Thyroid gland (tissue), 4 donors: ENCODE measurements at regions not wholly inside any gene's neighbourhood (a gene's known extent, or its start where the extent isn't known, plus 50 kb on each side); places are given as distances from the start of the nearest gene placed in this dataset.

Experiments
- DNase-seq, 2 donors: peaks; one replicate each; pipeline ENCODE4 v3.0.0-alpha.2; 2019
- H3K27ac ChIP-seq, 3 donors: fragments of 200-600 bp; sonication (generic); 1 replicate in 2 of 3; 2 replicates in 1 of 3; pipeline ENCODE4 v1.5.1; 2016 to 2019; ENCODE audit warnings: mild to moderate bottlenecking in 1 of 3, moderate library complexity in 1 of 3
- H3K27me3 ChIP-seq: fragments of 200-600 bp; sonication (generic); one replicate; pipeline ENCODE4 v1.5.1; 2019
- H3K36me3 ChIP-seq, 2 donors: fragments of 200-600 bp; sonication (generic); one replicate each; pipeline ENCODE4 v1.5.1; 2016 to 2019
- H3K4me1 ChIP-seq, 2 donors: fragments of 200-600 bp; sonication (generic); one replicate each; pipeline ENCODE4 v1.5.1; 2017 to 2019
- H3K4me3 ChIP-seq, 3 donors: fragments of 200-600 bp; sonication (generic); replicated peaks in 1 of 3; 1 replicate in 2 of 3; 2 replicates in 1 of 3; pipeline ENCODE4 v1.5.1; 2016; ENCODE audit warnings: mild to moderate bottlenecking in 1 of 3
- H3K9me3 ChIP-seq: fragments of 200-600 bp; sonication (generic); one replicate; pipeline ENCODE4 v1.5.1; 2017
- POLR2A ChIP-seq, 2 donors: fragments of 450-650 bp; IDR thresholded peaks; one replicate each; pipeline ENCODE4 v1.6.1; 2017; ENCODE audit warnings: antibody characterized with exemption in 2 of 2, mild to moderate bottlenecking in 2 of 2, moderate library complexity in 1 of 2
- WGBS, 2 donors: methylation state at CpG; one replicate each; pipeline ENCODE4 v1.1.5; 2017; 5-methylcytosine and 5-hydroxymethylcytosine counted together
- intact Hi-C: fragments of 100-400 bp; cut with DNase I; formaldehyde crosslinking; loops from one replicate; pipeline ENCODE4 v1.15.1; 2023
- TF ChIP-seq, protein P1 (sequence below), 6 experiments: fragments of 200-600 bp in 3 of 6; fragments of 450-650 bp in 3 of 6; sonication (generic) in 3 of 6; IDR thresholded peaks; one replicate each; pipeline ENCODE4 v1.5.1; 2016 to 2019; ENCODE audit warnings: antibody characterized with exemption in 6 of 6, mild to moderate bottlenecking in 2 of 6, inconsistent platforms in 1 of 6, moderate library complexity in 1 of 6

DNA sequence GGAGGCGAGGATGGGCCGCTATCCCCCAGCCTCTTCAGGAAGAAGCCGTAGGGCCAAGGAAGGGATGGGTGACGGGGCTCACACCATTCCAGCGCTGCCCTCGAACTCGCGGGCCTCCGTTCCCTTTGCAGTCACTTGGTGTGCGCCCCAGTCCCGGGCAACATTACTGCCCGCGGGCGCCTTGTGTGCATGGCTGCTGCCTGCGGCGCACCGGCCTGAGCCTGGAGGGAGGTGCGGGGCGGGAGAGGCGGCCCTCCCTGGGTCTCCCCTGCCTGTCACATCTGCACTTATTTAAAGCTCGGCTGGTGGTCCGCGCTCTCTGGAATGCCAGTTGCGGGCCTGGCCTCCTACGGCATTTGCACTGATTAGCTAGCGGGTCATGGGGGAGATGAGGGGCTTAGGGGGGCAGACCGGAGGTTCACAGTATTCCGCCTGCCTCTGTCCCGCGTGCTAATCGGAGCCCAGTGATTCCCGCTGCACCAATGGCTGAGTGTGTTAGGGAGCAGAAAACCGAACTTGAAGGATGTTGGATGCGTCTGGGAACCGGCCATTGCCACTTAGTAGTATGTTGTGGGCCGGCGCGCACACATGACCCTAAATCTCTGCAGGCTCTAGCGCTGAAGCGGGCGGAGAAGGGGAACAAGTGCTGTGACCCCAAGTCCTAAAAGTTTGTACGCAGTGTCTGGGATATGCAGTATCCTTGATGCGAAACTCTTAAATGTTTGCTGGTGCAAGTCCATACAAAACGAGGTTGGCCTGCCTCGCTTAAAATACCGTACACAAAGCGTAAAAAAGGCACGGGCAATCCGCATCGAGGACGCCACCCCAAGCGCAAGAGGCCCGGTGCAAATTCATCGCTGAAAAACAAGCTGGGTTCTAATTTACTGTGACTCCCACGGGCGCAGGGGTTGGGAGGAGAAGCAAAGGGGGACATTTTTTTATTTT is 161.2 kb upstream of the SIX2 start:
- no peak overlapping the region for H3K27ac ChIP-seq
- H3K36me3 ChIP-seq: no peaks in the 10 kb centered on the region
- WGBS, 2 donors: 30 to 58% methylated on average over 30 to 48 of the region's 56 CpGs
- H3K27me3 ChIP-seq: peaks cover 16% of the 10 kb centered on the region
- peaks cover 20 to 26% of the 10 kb centered on the region in 2 donors for H3K4me1 ChIP-seq
- no peak overlapping the region for H3K4me3 ChIP-seq
- intact Hi-C loops: no loop called here
- TF ChIP-seq, protein P1, sequence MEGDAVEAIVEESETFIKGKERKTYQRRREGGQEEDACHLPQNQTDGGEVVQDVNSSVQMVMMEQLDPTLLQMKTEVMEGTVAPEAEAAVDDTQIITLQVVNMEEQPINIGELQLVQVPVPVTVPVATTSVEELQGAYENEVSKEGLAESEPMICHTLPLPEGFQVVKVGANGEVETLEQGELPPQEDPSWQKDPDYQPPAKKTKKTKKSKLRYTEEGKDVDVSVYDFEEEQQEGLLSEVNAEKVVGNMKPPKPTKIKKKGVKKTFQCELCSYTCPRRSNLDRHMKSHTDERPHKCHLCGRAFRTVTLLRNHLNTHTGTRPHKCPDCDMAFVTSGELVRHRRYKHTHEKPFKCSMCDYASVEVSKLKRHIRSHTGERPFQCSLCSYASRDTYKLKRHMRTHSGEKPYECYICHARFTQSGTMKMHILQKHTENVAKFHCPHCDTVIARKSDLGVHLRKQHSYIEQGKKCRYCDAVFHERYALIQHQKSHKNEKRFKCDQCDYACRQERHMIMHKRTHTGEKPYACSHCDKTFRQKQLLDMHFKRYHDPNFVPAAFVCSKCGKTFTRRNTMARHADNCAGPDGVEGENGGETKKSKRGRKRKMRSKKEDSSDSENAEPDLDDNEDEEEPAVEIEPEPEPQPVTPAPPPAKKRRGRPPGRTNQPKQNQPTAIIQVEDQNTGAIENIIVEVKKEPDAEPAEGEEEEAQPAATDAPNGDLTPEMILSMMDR (IDR thresholded peaks at IDR 0.05): no peak
- no peak for TF ChIP-seq POLR2A (IDR thresholded peaks at IDR 0.05)
- DNase-seq: no peak
- H3K9me3 ChIP-seq: no peaks in the 10 kb centered on the region

DNA sequence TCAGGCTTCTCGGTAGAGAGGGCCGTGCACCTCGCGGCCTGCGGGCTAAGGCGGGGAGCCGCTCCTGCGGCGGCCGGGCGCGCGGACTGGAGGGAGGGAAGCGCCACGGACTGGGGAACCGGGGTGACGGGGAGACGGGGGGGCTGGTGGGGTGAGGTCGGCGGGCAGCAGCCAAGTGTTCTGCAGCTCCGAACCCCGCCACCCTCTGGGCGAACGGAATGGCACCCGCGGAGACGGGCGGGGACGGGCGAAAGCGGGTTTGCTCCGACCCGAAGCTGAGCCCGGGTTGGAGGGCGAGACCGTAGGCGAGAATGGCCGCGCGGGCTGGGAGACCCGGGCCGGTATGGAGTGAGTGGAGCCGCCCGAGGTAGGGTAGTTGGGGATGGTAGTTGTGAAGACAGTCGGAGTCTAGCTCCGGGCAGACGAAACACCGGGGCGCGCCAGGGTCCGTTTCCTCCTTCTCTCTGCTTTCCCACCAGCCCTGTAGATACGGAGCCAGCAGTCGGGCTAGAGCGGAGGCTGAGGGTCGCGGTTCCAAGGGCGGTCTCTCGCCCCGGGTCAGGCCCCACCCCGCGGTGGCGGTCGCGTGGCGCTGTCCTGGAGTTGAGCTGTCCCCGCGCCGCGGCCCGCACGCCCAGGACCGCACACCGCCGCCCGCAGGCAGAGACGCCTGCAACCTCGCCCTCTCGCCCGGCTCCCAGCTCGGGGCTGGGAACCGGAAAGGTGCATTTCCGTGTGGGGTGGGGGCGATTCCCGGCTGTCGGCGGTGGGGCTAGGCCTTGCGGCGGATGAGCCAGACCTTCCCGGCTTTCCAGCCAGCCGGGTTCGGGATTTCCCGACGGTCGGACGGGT is 160.3 kb upstream of the SIX2 start:
- H3K4me1 ChIP-seq: peaks cover 20 to 26% of the 10 kb centered on the region in 2 donors
- peak; percentile 3 to 27 for DNase-seq
- H3K36me3 ChIP-seq: no peaks in the 10 kb centered on the region
- intact Hi-C loops: no loop called here
- H3K4me3 ChIP-seq: peak overlapping the region in 1 of 3 donors; percentile 30
- no peak overlapping the region for H3K27ac ChIP-seq
- no peak for TF ChIP-seq POLR2A (IDR thresholded peaks at IDR 0.05)
- TF ChIP-seq, protein P1 (IDR thresholded peaks at IDR 0.05): no peak
- 2 to 4% methylated on average over 31 to 38 of the region's 95 CpGs for WGBS, 2 donors
- H3K27me3 ChIP-seq: peaks cover 16% of the 10 kb centered on the region
- H3K9me3 ChIP-seq: no peaks in the 10 kb centered on the region

DNA sequence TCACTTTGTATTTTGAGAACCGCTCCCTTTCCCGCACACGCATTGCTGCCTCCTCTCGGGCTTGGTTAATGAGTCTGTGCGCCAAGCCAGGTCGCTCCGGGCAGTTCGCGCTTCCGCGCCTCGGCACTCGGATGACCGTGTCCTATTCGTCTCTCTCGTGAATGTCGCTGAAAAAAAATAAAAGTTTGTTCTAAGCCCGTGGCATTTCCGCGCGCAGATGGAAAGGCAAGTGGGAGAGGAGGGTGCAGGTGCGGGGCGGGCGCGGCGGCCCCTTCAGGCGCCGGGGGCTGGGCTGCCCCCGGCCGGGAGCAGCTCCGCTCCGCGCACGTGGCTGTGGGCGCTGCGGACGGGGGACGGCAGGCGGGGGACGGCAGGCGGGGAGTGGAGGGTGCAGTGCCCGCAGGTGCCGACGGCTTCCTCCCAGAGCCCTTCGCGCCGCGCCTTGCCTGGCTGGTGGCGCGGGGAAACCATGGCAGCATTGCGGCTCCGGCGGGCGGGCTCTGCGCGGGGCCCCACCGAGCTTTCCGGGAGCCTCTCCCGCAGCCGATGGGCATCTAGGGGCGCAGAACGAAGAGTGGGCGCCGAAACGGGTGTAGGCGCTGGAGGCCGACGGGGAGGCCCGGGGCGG is 159.6 kb upstream of the SIX2 start:
- H3K27me3 ChIP-seq: peaks cover 16% of the 10 kb centered on the region
- intact Hi-C loops: no loop called here
- H3K9me3 ChIP-seq: no peaks in the 10 kb centered on the region
- no peak overlapping the region for H3K27ac ChIP-seq
- H3K4me1 ChIP-seq: peaks cover 20 to 26% of the 10 kb centered on the region in 2 donors
- no peaks in the 10 kb centered on the region for H3K36me3 ChIP-seq
- 4 to 5% methylated on average over 21 to 30 of the region's 70 CpGs for WGBS, 2 donors
- TF ChIP-seq, protein P1 (IDR thresholded peaks at IDR 0.05): no peak
- no peak for TF ChIP-seq POLR2A (IDR thresholded peaks at IDR 0.05)
- peak overlapping the region in 1 of 3 donors; percentile 30 for H3K4me3 ChIP-seq
- DNase-seq: peak; percentile 8 to 30

DNA sequence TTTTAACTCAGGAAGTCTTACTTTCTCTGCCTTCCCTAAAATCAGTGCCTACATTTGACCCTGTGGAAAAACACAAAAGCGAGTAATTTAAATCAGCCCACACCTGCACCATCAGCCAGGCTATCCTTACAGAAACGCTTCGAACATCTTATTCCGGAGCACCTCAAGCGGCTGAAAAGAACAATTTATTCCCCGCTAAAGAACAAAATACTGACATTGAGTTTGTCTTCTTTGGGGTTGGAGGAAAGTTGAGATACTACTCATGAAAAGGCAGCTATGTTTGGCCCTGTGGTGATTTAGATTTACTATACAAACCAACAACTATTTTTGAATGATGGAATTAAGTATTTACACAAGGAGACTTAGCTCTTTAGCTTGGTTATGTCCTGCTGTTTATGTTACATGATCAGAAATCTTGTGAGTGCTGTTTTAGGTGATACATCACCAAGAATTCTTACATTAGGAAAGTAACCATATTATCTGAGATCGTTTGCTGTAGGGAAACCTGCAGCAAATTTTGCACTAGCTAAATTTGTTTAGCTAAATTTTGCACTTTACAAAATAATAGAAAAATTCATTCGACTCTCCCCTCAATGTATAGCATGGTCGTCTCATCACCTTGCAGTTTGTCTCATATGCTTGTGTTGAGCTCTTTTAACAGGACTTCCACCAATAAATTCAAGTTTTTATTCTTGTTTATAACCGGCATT is 158.8 kb upstream of the SIX2 start:
- DNase-seq: no peak
- Histone ChIP-seq H3K27ac (no peak overlapping the region), H3K36me3 (no peaks in the 10 kb centered on the region), H3K27me3 (peaks cover 16% of the 10 kb centered on the region), H3K4me1 (peaks cover 20 to 26% of the 10 kb centered on the region in 2 donors), H3K9me3 (no peaks in the 10 kb centered on the region), H3K4me3 (no peak overlapping the region)
- intact Hi-C loops: no loop called here
- WGBS, 2 donors: 35 to 49% methylated on average over 10 of the region's 10 CpGs
- TF ChIP-seq, protein P1 (IDR thresholded peaks at IDR 0.05): no peak
- TF ChIP-seq POLR2A (IDR thresholded peaks at IDR 0.05): no peak
